ENCODE measurements at regions not wholly inside any gene's neighbourhood (a gene's known extent, or its start where the extent isn't known, plus 50 kb on each side); places are given as distances from the start of the nearest gene placed in this dataset.

GRCh38 chr4:189341881-189342280 is 598.8 kb upstream of the FRG1 start:
- Mint-ChIP-seq H3K4me3 (ENCODE audit: low read depth, unreplicated experiment) (no peak overlapping the region), H3K9me3 (ENCODE audit: low read depth, unreplicated experiment) (peaks cover 25% of the 10 kb centered on the region), H3K27ac (ENCODE audit: unreplicated experiment) (no peak overlapping the region), H3K27me3 (ENCODE audit: unreplicated experiment) (no peaks in the 10 kb centered on the region), H3K4me1 (ENCODE audit: low read depth, unreplicated experiment) (no peaks in the 10 kb centered on the region), H3K36me3 (ENCODE audit: insufficient read depth, unreplicated experiment) (no peaks in the 10 kb centered on the region)
- DNase-seq: no peak
- TF ChIP-seq CTCF (IDR thresholded peaks at IDR 0.05; ENCODE audit: unreplicated experiment): no peak
- CTCF ChIA-PET: no interaction called here
- no TSS peak for BruUV-seq (replicated peaks)
- intact Hi-C loops (cut with micrococcal nuclease; ENCODE audit: unreplicated experiment): no loop called here

- Mint-ChIP-seq H3K9me3 (ENCODE audit: low read depth, unreplicated experiment) (peaks cover 22% of the 10 kb centered on the region), H3K4me1 (ENCODE audit: low read depth, unreplicated experiment) (no peaks in the 10 kb centered on the region), H3K27me3 (ENCODE audit: unreplicated experiment) (no peaks in the 10 kb centered on the region)
Measured at GRCh38 chr4:189355590-189355989, 585.1 kb upstream of the FRG1 start.

GRCh38 chr4:189362364-189362763 is 578.3 kb upstream of the FRG1 start:
- intact Hi-C loops (cut with micrococcal nuclease; ENCODE audit: unreplicated experiment): no loop called here
- H3K4me3 Mint-ChIP-seq (ENCODE audit: low read depth, unreplicated experiment): no peak overlapping the region
- H3K27me3 Mint-ChIP-seq (ENCODE audit: unreplicated experiment): no peaks in the 10 kb centered on the region
- H3K36me3 Mint-ChIP-seq (ENCODE audit: insufficient read depth, unreplicated experiment): no peaks in the 10 kb centered on the region
- CTCF ChIA-PET: no interaction called here
- DNase-seq: no peak
- H3K4me1 Mint-ChIP-seq (ENCODE audit: low read depth, unreplicated experiment): no peaks in the 10 kb centered on the region
- no peak overlapping the region for H3K27ac Mint-ChIP-seq (ENCODE audit: unreplicated experiment)
- peaks cover 12% of the 10 kb centered on the region for H3K9me3 Mint-ChIP-seq (ENCODE audit: low read depth, unreplicated experiment)
- no TSS peak for BruUV-seq (replicated peaks)
- no peak for TF ChIP-seq CTCF (IDR thresholded peaks at IDR 0.05; ENCODE audit: unreplicated experiment)

More at GRCh38 chr4:189355590-189355989, 585.1 kb upstream of the FRG1 start:
- DNase-seq: no peak
- no peaks in the 10 kb centered on the region for H3K36me3 Mint-ChIP-seq (ENCODE audit: insufficient read depth, unreplicated experiment)
- intact Hi-C loops (cut with micrococcal nuclease; ENCODE audit: unreplicated experiment): no loop called here
- BruUV-seq (replicated peaks): no TSS peak
- TF ChIP-seq CTCF (IDR thresholded peaks at IDR 0.05; ENCODE audit: unreplicated experiment): no peak
- CTCF ChIA-PET: no interaction called here
- H3K27ac Mint-ChIP-seq (ENCODE audit: unreplicated experiment): no peak overlapping the region
- H3K4me3 Mint-ChIP-seq (ENCODE audit: low read depth, unreplicated experiment): no peak overlapping the region

GRCh38 chr4:189364032-189364449 is 576.6 kb upstream of the FRG1 start:
- no peaks in the 10 kb centered on the region for H3K36me3 Mint-ChIP-seq (ENCODE audit: insufficient read depth, unreplicated experiment)
- H3K27ac Mint-ChIP-seq (ENCODE audit: unreplicated experiment): no peak overlapping the region
- intact Hi-C loops (cut with micrococcal nuclease; ENCODE audit: unreplicated experiment): no loop called here
- CTCF ChIA-PET: no interaction called here
- TF ChIP-seq CTCF (IDR thresholded peaks at IDR 0.05; ENCODE audit: unreplicated experiment): no peak
- no peak overlapping the region for H3K4me3 Mint-ChIP-seq (ENCODE audit: low read depth, unreplicated experiment)
- BruUV-seq (replicated peaks): no TSS peak
- H3K27me3 Mint-ChIP-seq (ENCODE audit: unreplicated experiment): no peaks in the 10 kb centered on the region
- no peaks in the 10 kb centered on the region for H3K4me1 Mint-ChIP-seq (ENCODE audit: low read depth, unreplicated experiment)
- peaks cover 12% of the 10 kb centered on the region for H3K9me3 Mint-ChIP-seq (ENCODE audit: low read depth, unreplicated experiment)
- DNase-seq: no peak

GRCh38 chr4:189365451-189365850 is 575.2 kb upstream of the FRG1 start:
- CTCF ChIA-PET: no interaction called here
- intact Hi-C loops (cut with micrococcal nuclease; ENCODE audit: unreplicated experiment): no loop called here
- Mint-ChIP-seq H3K9me3 (ENCODE audit: low read depth, unreplicated experiment) (peaks cover 7% of the 10 kb centered on the region), H3K4me3 (ENCODE audit: low read depth, unreplicated experiment) (no peak overlapping the region), H3K36me3 (ENCODE audit: insufficient read depth, unreplicated experiment) (no peaks in the 10 kb centered on the region), H3K27me3 (ENCODE audit: unreplicated experiment) (no peaks in the 10 kb centered on the region), H3K27ac (ENCODE audit: unreplicated experiment) (no peak overlapping the region), H3K4me1 (ENCODE audit: low read depth, unreplicated experiment) (no peaks in the 10 kb centered on the region)
- no peak for DNase-seq
- no TSS peak for BruUV-seq (replicated peaks)
- no peak for TF ChIP-seq CTCF (IDR thresholded peaks at IDR 0.05; ENCODE audit: unreplicated experiment)
